Endothelial cell of umbilical vein (primary cell): ENCODE measurements at regions not wholly inside any gene's neighbourhood (a gene's known extent, or its start where the extent isn't known, plus 50 kb on each side); places are given as distances from the start of the nearest gene placed in this dataset.

Source experiments
- BruUV-seq: library from RNA; stranded (reverse); fragments of 400-500 nt; replicated peaks from 2 replicates; lab custom pipeline; 2021; lab: Mats Ljungman, UMichigan
- CTCF ChIA-PET: fragments of 300-600, 350-600 bp; sonication (Branson Sonifier 250); formaldehyde crosslinking; loops from one replicate; lab custom pipeline; 2021; ENCODE audit warnings: antibody characterized with exemption, inconsistent platforms; lab: Charles Lee
- POLR2A ChIA-PET: fragments of 300-600, 350-600 bp; sonication (Branson Sonifier 250); formaldehyde crosslinking; loops from one replicate; lab custom pipeline; 2021; ENCODE audit warnings: antibody characterized with exemption, inconsistent platforms; lab: Charles Lee
- DNase-seq: peaks from one replicate; pipeline ENCODE4 v3.0.0-alpha.2; 2011; ENCODE audit warnings: low read depth, low spot score
- FAIRE-seq: peaks from 2 replicates; lab custom pipeline; 2011; peaks lifted over from hg19 to GRCh38; lab: Jason Lieb, UNC
- H2AFZ ChIP-seq: 2 replicates; pipeline ENCODE4 v1.6.0; 2012; ENCODE audit warnings: low read depth, low read length, control low read depth, inconsistent platforms
- H3K27ac ChIP-seq: 2 replicates; pipeline ENCODE4 v1.5.1; 2011; ENCODE audit warnings: low read depth, mild to moderate bottlenecking, control low read depth, low read length, moderate library complexity; ENCODE audit not compliant: insufficient read depth
- H3K27me3 ChIP-seq, 2 experiments: 2 replicates each; pipeline versions ENCODE4 v1.6.0 to v1.6.1; 2011; ENCODE audit warnings: low read length in 2 of 2, mixed read lengths in 1 of 2; ENCODE audit not compliant: control insufficient read depth in 2 of 2, insufficient read depth in 2 of 2
- H3K36me3 ChIP-seq, 2 experiments: 2 replicates in 1 of 2; 3 replicates in 1 of 2; pipeline ENCODE4 v1.5.1; 2011; ENCODE audit warnings: low read length in 2 of 2, mild to moderate bottlenecking in 1 of 2, moderate library complexity in 1 of 2; ENCODE audit not compliant: control insufficient read depth in 2 of 2, insufficient read depth in 2 of 2; ENCODE audit errors: extremely low read depth in 1 of 2
- H3K4me1 ChIP-seq: 3 replicates; pipeline ENCODE4 v1.5.1; 2011; ENCODE audit warnings: mild to moderate bottlenecking, low read length; ENCODE audit not compliant: control insufficient read depth, insufficient read depth; ENCODE audit errors: extremely low read depth
- H3K4me2 ChIP-seq: 2 replicates; pipeline ENCODE4 v1.6.1; 2011; ENCODE audit warnings: low read length, control low read depth, mixed read lengths; ENCODE audit not compliant: insufficient read depth
- H3K4me3 ChIP-seq, 3 experiments: fragments of 200-600 bp in 1 of 3; sonication (generic), shearing (Covaris generic) in 1 of 3; replicated peaks in 1 of 3; 2 replicates each; pipeline ENCODE4 v1.5.1; 2011 to 2016; ENCODE audit warnings: control low read depth in 3 of 3, low read length in 3 of 3, mild to moderate bottlenecking in 2 of 3, inconsistent platforms in 1 of 3, low read depth in 1 of 3, moderate library complexity in 1 of 3; ENCODE audit not compliant: insufficient read depth in 1 of 3
- H3K79me2 ChIP-seq: 2 replicates; pipeline ENCODE4 v1.6.0; 2012; ENCODE audit warnings: low read length, inconsistent platforms; ENCODE audit not compliant: control insufficient read depth, insufficient read depth
- H3K9ac ChIP-seq: replicated peaks from 2 replicates; pipeline ENCODE3; 2011; ENCODE audit warnings: low read length, control low read depth; ENCODE audit not compliant: insufficient read depth; ENCODE audit errors: extremely low read depth
- H3K9me1 ChIP-seq: replicated peaks from 3 replicates; pipeline ENCODE4 v1.6.0; 2011; ENCODE audit warnings: mild to moderate bottlenecking, low read length; ENCODE audit not compliant: control insufficient read depth, insufficient read depth; ENCODE audit errors: extremely low read depth
- H3K9me3 ChIP-seq: replicated peaks from 2 replicates; pipeline ENCODE4 v1.5.1; 2012; ENCODE audit warnings: low read length, inconsistent platforms; ENCODE audit not compliant: control insufficient read depth, insufficient read depth
- H4K20me1 ChIP-seq: replicated peaks from 2 replicates; pipeline ENCODE3; 2011; ENCODE audit warnings: mild to moderate bottlenecking, low read length; ENCODE audit not compliant: control insufficient read depth, insufficient read depth; ENCODE audit errors: extremely low read depth
- CTCF ChIP-seq, 2 donors: IDR thresholded peaks; 1 replicate in 1 of 2; 2 replicates in 1 of 2; pipeline ENCODE4 v1.5.1; 2011; ENCODE audit warnings: low read length in 2 of 2, mild to moderate bottlenecking in 2 of 2, moderate library complexity in 2 of 2, control low read depth in 1 of 2, inconsistent platforms in 1 of 2, low read depth in 1 of 2; ENCODE audit not compliant: insufficient read depth in 1 of 2; ENCODE audit errors: extremely low read depth in 1 of 2
- EZH2 ChIP-seq: IDR thresholded peaks from 2 replicates; pipeline ENCODE4 v1.6.1; 2012; ENCODE audit warnings: borderline replicate concordance, low read depth, mild to moderate bottlenecking, moderate library complexity, low read length, inconsistent platforms; ENCODE audit not compliant: severe bottlenecking
- FOS ChIP-seq: IDR thresholded peaks from 2 replicates; pipeline ENCODE4 v1.6.1; 2011; ENCODE audit warnings: mild to moderate bottlenecking, low read length, moderate library complexity, borderline replicate concordance; ENCODE audit not compliant: insufficient read depth
- GATA2 ChIP-seq: IDR thresholded peaks from 2 replicates; pipeline ENCODE4 v1.7.0; 2011; ENCODE audit warnings: low read depth, mild to moderate bottlenecking, moderate library complexity, mixed read lengths, low read length; ENCODE audit not compliant: insufficient read length, insufficient read depth
- JUN ChIP-seq: IDR thresholded peaks from 2 replicates; pipeline ENCODE4 v1.6.1; 2011; ENCODE audit warnings: borderline replicate concordance, low read depth; ENCODE audit not compliant: insufficient read length, insufficient read depth
- MYC ChIP-seq: IDR thresholded peaks from one replicate; pipeline ENCODE4 v1.6.1; 2011; ENCODE audit warnings: mild to moderate bottlenecking, low read depth, low read length
- POLR2A ChIP-seq: IDR thresholded peaks from 2 replicates; pipeline ENCODE4 v1.6.1; 2012; ENCODE audit warnings: low read depth, mild to moderate bottlenecking, control low read depth, low read length
- POLR2AphosphoS5 ChIP-seq: IDR thresholded peaks from 2 replicates; pipeline ENCODE4 v1.6.1; 2012; ENCODE audit warnings: low read depth, mild to moderate bottlenecking, control low read depth, low read length, moderate library complexity; ENCODE audit not compliant: insufficient read depth
- dilution Hi-C: fragments of 300-500 bp; cut with MboI; formaldehyde crosslinking; loops from one replicate; pipeline ENCODE4 v1.15.0; 2019; ENCODE audit warnings: low sequenced_read_pairs; ENCODE audit not compliant: extremely low pct_ligation_motif_present
- intact Hi-C: fragments of 100-400 bp; cut with micrococcal nuclease; formaldehyde crosslinking; loops from one replicate; pipeline ENCODE4 v1.10.0; 2022
- TF ChIP-seq, protein P1 (sequence below): IDR thresholded peaks from 2 replicates; pipeline ENCODE4 v1.6.1; 2011; ENCODE audit not compliant: insufficient read depth, insufficient read length

DNA sequence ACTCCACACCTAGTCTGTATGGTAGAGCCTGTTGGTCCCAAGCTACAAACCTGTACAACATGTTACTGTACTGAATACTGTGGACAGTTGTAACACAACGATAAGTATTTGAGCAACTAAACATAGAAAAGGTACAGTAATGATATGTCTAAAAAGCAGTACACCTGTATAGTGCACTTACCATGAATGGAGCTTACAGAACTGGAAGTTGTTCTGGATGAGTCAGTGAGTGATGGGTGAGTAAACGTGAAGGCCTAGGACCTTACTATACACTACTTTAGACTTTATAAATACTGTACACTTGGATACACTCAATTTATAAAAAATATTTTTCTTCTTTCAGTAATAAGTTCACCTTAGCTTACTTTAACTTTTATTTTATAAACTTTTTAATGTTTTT, 104.0 kb downstream of the TMA16 start:
- Histone ChIP-seq H3K27ac (no peak overlapping the region), H3K4me3 (no peak overlapping the region), H3K4me2 (no peak overlapping the region), H3K79me2 (no peaks in the 10 kb centered on the region), H3K36me3 (no peaks in the 10 kb centered on the region), H3K9me3 (no peaks in the 10 kb centered on the region), H3K9ac (no peak overlapping the region), H2AFZ (no peak overlapping the region), H4K20me1 (no peaks in the 10 kb centered on the region), H3K27me3 (no peaks in the 10 kb centered on the region), H3K9me1 (no peaks in the 10 kb centered on the region), H3K4me1 (no peaks in the 10 kb centered on the region)
- no TSS peak for BruUV-seq
- intact Hi-C loops (no loop called here), dilution Hi-C loops (no loop called here)
- ChIA-PET CTCF (no interaction called here), POLR2A (no interaction called here)
- TF ChIP-seq, protein P1, sequence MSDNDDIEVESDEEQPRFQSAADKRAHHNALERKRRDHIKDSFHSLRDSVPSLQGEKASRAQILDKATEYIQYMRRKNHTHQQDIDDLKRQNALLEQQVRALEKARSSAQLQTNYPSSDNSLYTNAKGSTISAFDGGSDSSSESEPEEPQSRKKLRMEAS = no peak
- TF ChIP-seq POLR2AphosphoS5 (no peak), JUN (no peak), GATA2 (no peak), EZH2 (no peak), FOS (no peak), POLR2A (no peak), MYC (no peak), CTCF (IDR thresholded peaks at IDR 0.05; ENCODE audit: extremely low read depth in 1 of 2, insufficient read depth in 1 of 2, low read depth in 1 of 2, low read length in 2 of 2) (no peak)
- no peak for FAIRE-seq
- no peak for DNase-seq
